K562 (cell line): ENCODE measurements at regions not wholly inside any gene's neighbourhood (a gene's known extent, or its start where the extent isn't known, plus 50 kb on each side); places are given as distances from the start of the nearest gene placed in this dataset.

ENCODE experiments used
- ATAC-seq: fragments of 200-7000 bp; cut with Tn5 transposase; 3 replicates; pipeline ENCODE4 v1.9.1; 2020; ENCODE audit warnings: moderate library complexity
- BruUV-seq: library from RNA; stranded (reverse); fragments of 400-500 nt; replicated peaks from 2 replicates; lab custom pipeline; 2021; lab: Mats Ljungman, UMichigan
- CTCF ChIA-PET: fragments of 300-600 bp; formaldehyde crosslinking; extraction: SDS; loops from one replicate; lab custom pipeline; 2021; ENCODE audit warnings: low intra/inter-chr PET ratio; lab: Yijun Ruan, JAX
- POLR2A ChIA-PET: fragments of 300-600, 350-650 bp; sonication (Branson Sonifier 250); formaldehyde crosslinking; extraction: SDS; loops from one replicate; lab custom pipeline; 2021; ENCODE audit warnings: antibody characterized with exemption, inconsistent platforms; lab: Yijun Ruan, JAX
- DNase-seq, 4 experiments: peaks; one replicate each; pipeline versions ENCODE4 v3.0.0 to v3.0.0-alpha.2; 2011 to 2018; ENCODE audit warnings: low spot score in 3 of 4, mixed read lengths in 3 of 4; ENCODE audit errors: extremely low read depth in 1 of 4
- FAIRE-seq: peaks from 2 replicates; lab custom pipeline; 2011; peaks lifted over from hg19 to GRCh38; lab: Jason Lieb, UNC
- H2AFZ ChIP-seq: 2 replicates; pipeline ENCODE4 v1.6.0; 2011; ENCODE audit warnings: low read depth, low read length, control low read depth, inconsistent platforms
- H3K27ac ChIP-seq: fragments of 200-600 bp; 3 replicates; pipeline ENCODE4 v1.8.0; 2011; ENCODE audit warnings: low read depth, mild to moderate bottlenecking, control low read depth, inconsistent platforms, low read length, moderate library complexity, mixed read lengths; ENCODE audit errors: extremely low read depth
- H3K27me3 ChIP-seq, 2 experiments: fragments of 300-600 bp in 1 of 2; 2 replicates in 1 of 2; 3 replicates in 1 of 2; pipeline versions ENCODE4 v1.6.0 to v1.8.0; 2011; ENCODE audit warnings: inconsistent platforms in 2 of 2, low read length in 2 of 2, mild to moderate bottlenecking in 1 of 2, mixed read lengths in 1 of 2, moderate library complexity in 1 of 2; ENCODE audit not compliant: control insufficient read depth in 2 of 2, insufficient read depth in 2 of 2
- H3K36me3 ChIP-seq: fragments of 300-600 bp; 3 replicates; pipeline ENCODE4 v1.8.0; 2011; ENCODE audit warnings: mild to moderate bottlenecking, low read length, inconsistent platforms; ENCODE audit not compliant: control insufficient read depth, insufficient read depth
- H3K4me1 ChIP-seq, 2 experiments: fragments of 200-600 bp in 1 of 2; replicated peaks in 1 of 2; 2 replicates in 1 of 2; 3 replicates in 1 of 2; pipeline versions ENCODE4 v1.5.1 to v1.8.0; 2011; ENCODE audit warnings: inconsistent platforms in 2 of 2, low read length in 2 of 2, mild to moderate bottlenecking in 1 of 2, mixed read lengths in 1 of 2, moderate library complexity in 1 of 2; ENCODE audit not compliant: control insufficient read depth in 2 of 2, insufficient read depth in 2 of 2
- H3K4me2 ChIP-seq: 2 replicates; pipeline ENCODE4 v1.6.1; 2011; ENCODE audit warnings: low read length, control low read depth, inconsistent platforms, mixed read lengths; ENCODE audit not compliant: insufficient read depth
- H3K4me3 ChIP-seq: fragments of 200-600 bp; sonication (generic), shearing (Covaris generic); 2 replicates; pipeline ENCODE4 v1.5.1; 2016; ENCODE audit warnings: control low read depth, inconsistent platforms
- H3K79me2 ChIP-seq: fragments of 200-600 bp; 3 replicates; pipeline ENCODE4 v1.8.0; 2011; ENCODE audit warnings: low read length, inconsistent platforms; ENCODE audit not compliant: control insufficient read depth, insufficient read depth
- H3K9ac ChIP-seq, 2 experiments: 2 replicates each; pipeline versions ENCODE4 v1.6.0 to v1.6.1; 2011; ENCODE audit warnings: low read depth in 2 of 2, low read length in 2 of 2, control low read depth in 1 of 2, inconsistent platforms in 1 of 2, mild to moderate bottlenecking in 1 of 2, mixed read lengths in 1 of 2; ENCODE audit not compliant: insufficient read depth in 1 of 2
- H3K9me1 ChIP-seq: one replicate; pipeline ENCODE4 v1.6.0; 2011; ENCODE audit warnings: inconsistent platforms, mild to moderate bottlenecking, low read length, moderate library complexity; ENCODE audit not compliant: control insufficient read depth, insufficient read depth
- H3K9me3 ChIP-seq: replicated peaks from 2 replicates; pipeline ENCODE4 v1.5.1; 2011; ENCODE audit warnings: low read depth, low read length, inconsistent platforms; ENCODE audit not compliant: control insufficient read depth, insufficient read depth
- H4K20me1 ChIP-seq: replicated peaks from 2 replicates; pipeline ENCODE4 v1.6.1; 2011; ENCODE audit warnings: low read length, inconsistent platforms, mixed read lengths; ENCODE audit not compliant: control insufficient read depth, insufficient read depth
- CTCF ChIP-seq, 3 experiments: IDR thresholded peaks in 2 of 3; conservative IDR thresholded peaks in 1 of 3; 2 replicates each; pipeline ENCODE4 v1.5.1; 2011 to 2012; ENCODE audit warnings: low read length in 3 of 3, mild to moderate bottlenecking in 3 of 3, control low read depth in 2 of 3, improper control_type of control experiment in 1 of 3, inconsistent platforms in 1 of 3, low read depth in 1 of 3, mixed read lengths in 1 of 3, moderate library complexity in 1 of 3; ENCODE audit not compliant: insufficient read depth in 2 of 3
- HMGXB4 ChIP-seq: sonication (generic); formaldehyde crosslinking; IDR thresholded peaks from 2 replicates; pipeline ENCODE4 v1.8.1; 2023; ENCODE audit warnings: mild to moderate bottlenecking, missing genetic modification reagents
- SREBF1 ChIP-seq: fragments of 150-350 bp; IDR thresholded peaks from 2 replicates; pipeline ENCODE4 v1.6.1; 2014; ENCODE audit warnings: antibody characterized with exemption, low read depth, low read length, borderline replicate concordance
- ZNF584 ChIP-seq: fragments of 200-800 bp; sonication (Bioruptor generic); IDR thresholded peaks from 2 replicates; pipeline ENCODE4 v1.6.1; 2016; ENCODE audit warnings: low read depth, mild to moderate bottlenecking, missing genetic modification characterization, missing compliant biosample characterization
- WGBS: fragments of 100-300 bp; shearing (Covaris generic); methylation state at CpG from one replicate; pipeline ENCODE4 v1.1.6; 2016; ENCODE audit warnings: low coverage, mixed read lengths; ENCODE audit not compliant: insufficient coverage; ENCODE audit errors: missing lambda C conversion rate; 5-methylcytosine and 5-hydroxymethylcytosine counted together
- in situ Hi-C: fragments of 300-500 bp; cut with MboI; formaldehyde crosslinking; loops from 4 replicates; pipeline ENCODE4 v1.15.0; 2018; ENCODE audit warnings: inconsistent platforms, mixed read lengths
- intact Hi-C: fragments of 100-400 bp; cut with micrococcal nuclease; formaldehyde crosslinking; loops from 2 replicates; pipeline ENCODE4 v1.14.2; 2022

- Histone ChIP-seq H3K4me2 (no peak overlapping the region), H2AFZ (no peak overlapping the region), H3K4me3 (no peak overlapping the region), H3K27me3 (peaks cover 5 to 28% of the 10 kb centered on the region in 2 experiments; a peak in 3 of 5 replicates), H4K20me1 (no peaks in the 10 kb centered on the region), H3K9me3 (no peaks in the 10 kb centered on the region), H3K36me3 (no peaks in the 10 kb centered on the region), H3K9me1 (no peaks in the 10 kb centered on the region), H3K27ac (no peak overlapping the region), H3K9ac (no peak overlapping the region), H3K4me1 (no peaks in the 10 kb centered on the region), H3K79me2 (no peaks in the 10 kb centered on the region)
- in situ Hi-C loops, result no loop called here
- BruUV-seq, result no TSS peak
- DNase-seq (no peak), FAIRE-seq (no peak), ATAC-seq (peak; percentile 67)
- 1% methylated on average over 11 of the region's 11 CpGs for WGBS
- POLR2A ChIA-PET, result interaction anchor here (0.6 kb wide), 1 partner anchor 83 kb away, joined by 3 read pairs; no protein-coding TSS in a partner anchor
- TF ChIP-seq CTCF (IDR thresholded peaks at IDR 0.05 in 2 of 3, conservative IDR thresholded peaks at IDR 0.05 in 1 of 3; ENCODE audit: insufficient read depth in 2 of 3, low read depth in 1 of 3, low read length in 3 of 3), result peak in 1 of 3 experiments; percentile 21; a peak in 1 of 6 replicates
- no peak for TF ChIP-seq SREBF1
- TF ChIP-seq HMGXB4 (CRISPR knock-in tag), result no peak
- TF ChIP-seq ZNF584 (CRISPR knock-in tag), result no peak
- intact Hi-C loops, result no loop called here
- CTCF ChIA-PET, result no interaction called here
These were observed 622.5 kb downstream of the TYW1 start for GRCh38 chr7:67619175-67619574.
